ENCODE measurements at regions not wholly inside any gene's neighbourhood (a gene's known extent, or its start where the extent isn't known, plus 50 kb on each side); places are given as distances from the start of the nearest gene placed in this dataset.

DNA sequence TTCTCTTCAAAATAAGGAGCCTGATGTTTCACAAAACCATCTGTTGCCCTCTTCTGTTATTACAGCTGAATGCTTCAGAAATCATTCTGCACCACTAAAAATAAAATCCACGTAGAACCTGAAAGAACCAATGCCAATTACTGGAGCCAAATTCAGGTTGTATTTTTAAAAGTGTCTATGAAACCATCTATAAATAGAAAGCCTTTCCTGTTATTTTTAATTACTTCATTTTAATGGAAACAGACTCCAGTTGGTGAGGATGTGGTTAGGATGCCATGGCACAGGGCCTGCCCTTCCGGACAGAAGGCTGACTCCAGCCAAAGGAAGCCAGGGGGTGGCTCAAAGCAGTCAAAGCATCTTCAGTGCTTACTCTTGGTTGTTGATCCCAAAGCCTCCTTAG, 119.8 kb downstream of the TENT4A start:
- Histone ChIP-seq H2BK20ac (ENCODE audit: low read length) (no peak overlapping the region), H4K20me1 (replicated peaks in 1 of 2; ENCODE audit: control insufficient read depth in 1 of 2, insufficient read depth in 2 of 2, low read length in 2 of 2) (peaks cover 0 to 5% of the 10 kb centered on the region in 2 experiments), H3K27me3 (replicated peaks in 1 of 4; ENCODE audit: control insufficient read depth in 3 of 4, extremely low read depth in 1 of 4, insufficient read depth in 3 of 4, low read length in 3 of 4) (peaks cover 0 to 2% (median 0%) of the 10 kb centered on the region in 4 experiments; a peak in 2 of 7 replicates), H2AK5ac (ENCODE audit: low read depth, low read length) (no peak overlapping the region), H3K56ac (replicated peaks; ENCODE audit: insufficient read length, low read depth, low read length) (no peak overlapping the region), H4K8ac (ENCODE audit: extremely low read depth, insufficient read depth, low read length) (no peak overlapping the region), H3K9ac (replicated peaks in 1 of 4; ENCODE audit: extremely low read depth in 1 of 4, low read depth in 3 of 4, low read length in 3 of 4) (no peak overlapping the region), H4K91ac (replicated peaks; ENCODE audit: insufficient read length, low read length) (no peak overlapping the region), H2BK12ac (ENCODE audit: low read depth, low read length) (no peak overlapping the region), H3K14ac (ENCODE audit: insufficient read length) (no peak overlapping the region), H3K4me3 (ENCODE audit: extremely low read depth in 1 of 4, insufficient read depth in 2 of 4, low read depth in 3 of 4, low read length in 4 of 4) (no peak overlapping the region), H3K79me1 (ENCODE audit: low read depth, low read length) (no peaks in the 10 kb centered on the region), H2AFZ (ENCODE audit: low read length) (no peak overlapping the region), H3K23me2 (ENCODE audit: low read depth, low read length) (peaks cover 2% of the 10 kb centered on the region; the same call in 1 of the 2 replicates), H3K9me3 (ENCODE audit: insufficient read depth in 2 of 2, low read depth in 1 of 2, low read length in 1 of 2) (peaks cover 7 to 9% of the 10 kb centered on the region in 2 experiments; a peak in 3 of 4 replicates), H2BK15ac (ENCODE audit: low read length) (no peak overlapping the region), H3K36me3 (ENCODE audit: control insufficient read depth in 2 of 4, insufficient read depth in 4 of 4, low read length in 3 of 4) (no peaks in the 10 kb centered on the region; a peak in 1 of 8 replicates), H4K5ac (ENCODE audit: insufficient read length, low read depth, low read length) (no peak overlapping the region), H3K18ac (ENCODE audit: extremely low read depth, low read length) (no peak overlapping the region), H3K4me2 (ENCODE audit: insufficient read depth in 1 of 2, low read depth in 2 of 2, low read length in 2 of 2) (no peak overlapping the region), H3K79me2 (ENCODE audit: control insufficient read depth in 1 of 2, insufficient read depth in 2 of 2, low read length in 2 of 2) (no peaks in the 10 kb centered on the region), H3K4me1 (replicated peaks in 1 of 4; ENCODE audit: control insufficient read depth in 3 of 4, insufficient read depth in 4 of 4, low read length in 3 of 4) (no peaks in the 10 kb centered on the region), H3K4ac (replicated peaks; ENCODE audit: insufficient read length, low read depth, low read length) (no peak overlapping the region), H2BK5ac (ENCODE audit: low read depth, low read length) (no peak overlapping the region), H3K27ac (ENCODE audit: low read depth, low read length) (no peak overlapping the region), H3K23ac (ENCODE audit: insufficient read length) (no peak overlapping the region), H2BK120ac (replicated peaks; ENCODE audit: low read depth, low read length) (no peak overlapping the region)
- TF ChIP-seq CBX8 (IDR thresholded peaks at IDR 0.05; ENCODE audit: borderline replicate concordance, low read depth, low read length) (no peak), POLR2A (IDR thresholded peaks at IDR 0.05; ENCODE audit: control extremely low read depth in 1 of 2, low read depth in 2 of 2, low read length in 2 of 2) (no peak), KDM4A (IDR thresholded peaks at IDR 0.05; ENCODE audit: low read depth, low read length, severe bottlenecking) (no peak), NRF1 (IDR thresholded peaks at IDR 0.05; ENCODE audit: low read depth, low read length) (no peak)
- 98% methylated on average over 2 of the region's 2 CpGs; no CpG with 5 or more reads in 1 of the 2 experiments for WGBS, 2 experiments (ENCODE audit: extremely low coverage in 1 of 2, insufficient coverage in 1 of 2, insufficient read length in 1 of 2, insufficient replicate concordance in 2 of 2, low coverage in 1 of 2, low lambda C conversion rate in 2 of 2, missing lambda C conversion rate in 1 of 2)
- no peak for DNase-seq (ENCODE audit: low read depth in 1 of 2, low spot score in 2 of 2)
- POLR2A ChIA-PET (ENCODE audit: partially characterized antibody), result no interaction called here
- CTCF ChIA-PET (ENCODE audit: partially characterized antibody), result interaction anchor here (0.9 to 9.2 kb wide), 4 partner anchors 14 to 246 kb away, joined by 3 to 45 read pairs (median 4); no protein-coding TSS in a partner anchor
- FAIRE-seq, result no peak

Measured in H1 (cell line).